ENCODE measurements at regions not wholly inside any gene's neighbourhood (a gene's known extent, or its start where the extent isn't known, plus 50 kb on each side); places are given as distances from the start of the nearest gene placed in this dataset.

DNA sequence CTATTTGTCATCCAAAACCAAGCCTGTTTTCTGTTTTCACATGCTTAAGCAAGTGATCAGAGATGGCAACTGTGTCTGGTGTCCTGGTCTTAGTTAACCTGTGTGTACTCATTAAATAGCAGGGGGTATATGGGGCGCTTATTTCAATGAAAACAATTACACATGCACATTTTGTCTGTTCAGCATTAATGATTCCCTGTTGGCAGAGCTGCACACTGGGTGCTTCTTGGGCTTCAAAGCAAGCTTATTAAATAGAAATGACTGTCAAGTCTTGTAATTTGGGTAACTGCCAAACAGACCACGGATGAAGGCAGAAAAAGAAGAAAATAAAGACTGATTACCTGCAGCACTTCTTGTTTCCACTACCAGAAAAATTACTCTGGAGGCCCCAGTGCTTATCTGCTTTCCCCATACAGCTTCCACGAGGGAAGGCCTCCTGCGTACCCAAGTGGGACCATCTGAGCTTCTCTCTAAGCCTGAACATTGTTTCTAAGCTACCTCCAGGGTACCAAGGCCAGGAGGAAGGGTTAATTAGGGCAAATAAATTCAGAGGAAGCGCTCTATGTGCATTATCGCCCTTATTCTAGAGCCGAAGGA lies 107.2 kb upstream of the TBL1X start:
- Histone ChIP-seq H3K9ac (replicated peaks in 1 of 4; ENCODE audit: extremely low read depth in 1 of 4, low read depth in 3 of 4, low read length in 3 of 4) (no peak overlapping the region), H3K27me3 (replicated peaks in 1 of 4; ENCODE audit: control insufficient read depth in 3 of 4, extremely low read depth in 1 of 4, insufficient read depth in 3 of 4, low read length in 3 of 4) (no peaks in the 10 kb centered on the region), H3K4me2 (ENCODE audit: insufficient read depth in 1 of 2, low read depth in 2 of 2, low read length in 2 of 2) (no peak overlapping the region), H3K23me2 (ENCODE audit: low read depth, low read length) (no peaks in the 10 kb centered on the region), H2BK15ac (ENCODE audit: low read length) (no peak overlapping the region), H4K5ac (ENCODE audit: insufficient read length, low read depth, low read length) (no peak overlapping the region), H4K91ac (replicated peaks; ENCODE audit: insufficient read length, low read length) (no peak overlapping the region), H3K79me1 (ENCODE audit: low read depth, low read length) (no peaks in the 10 kb centered on the region), H2BK5ac (ENCODE audit: low read depth, low read length) (no peak overlapping the region), H3K36me3 (ENCODE audit: control insufficient read depth in 2 of 4, insufficient read depth in 4 of 4, low read length in 3 of 4) (no peaks in the 10 kb centered on the region), H2BK120ac (replicated peaks; ENCODE audit: low read depth, low read length) (no peak overlapping the region), H3K79me2 (ENCODE audit: control insufficient read depth in 1 of 2, insufficient read depth in 2 of 2, low read length in 2 of 2) (no peaks in the 10 kb centered on the region), H2BK12ac (ENCODE audit: low read depth, low read length) (no peak overlapping the region), H2AFZ (ENCODE audit: low read length) (no peak overlapping the region), H4K20me1 (replicated peaks in 1 of 2; ENCODE audit: control insufficient read depth in 1 of 2, insufficient read depth in 2 of 2, low read length in 2 of 2) (no peaks in the 10 kb centered on the region), H2BK20ac (ENCODE audit: low read length) (no peak overlapping the region), H2AK5ac (ENCODE audit: low read depth, low read length) (no peak overlapping the region), H3K14ac (ENCODE audit: insufficient read length) (no peak overlapping the region), H3K4me1 (replicated peaks in 1 of 4; ENCODE audit: control insufficient read depth in 3 of 4, insufficient read depth in 4 of 4, low read length in 3 of 4) (no peaks in the 10 kb centered on the region), H3K4me3 (ENCODE audit: extremely low read depth in 1 of 4, insufficient read depth in 2 of 4, low read depth in 3 of 4, low read length in 4 of 4) (no peak overlapping the region), H3K4ac (replicated peaks; ENCODE audit: insufficient read length, low read depth, low read length) (no peak overlapping the region), H4K8ac (ENCODE audit: extremely low read depth, insufficient read depth, low read length) (no peak overlapping the region), H3K27ac (ENCODE audit: low read depth, low read length) (no peak overlapping the region), H3K18ac (ENCODE audit: extremely low read depth, low read length) (no peak overlapping the region), H3K9me3 (ENCODE audit: insufficient read depth in 2 of 2, low read depth in 1 of 2, low read length in 1 of 2) (no peaks in the 10 kb centered on the region), H3K56ac (replicated peaks; ENCODE audit: insufficient read length, low read depth, low read length) (no peak overlapping the region), H3K23ac (ENCODE audit: insufficient read length) (no peak overlapping the region)
- ChIA-PET CTCF (ENCODE audit: partially characterized antibody) (no interaction called here), POLR2A (ENCODE audit: partially characterized antibody) (no interaction called here)
- WGBS, 2 experiments (ENCODE audit: extremely low coverage in 1 of 2, insufficient coverage in 1 of 2, insufficient read length in 1 of 2, insufficient replicate concordance in 2 of 2, low coverage in 1 of 2, low lambda C conversion rate in 2 of 2, missing lambda C conversion rate in 1 of 2) = 81% methylated on average over 7 of the region's 7 CpGs; no CpG with 5 or more reads in 1 of the 2 experiments
- DNase-seq (ENCODE audit: low read depth in 1 of 2, low spot score in 2 of 2) = no peak
- FAIRE-seq = no peak
- TF ChIP-seq, protein P1, sequence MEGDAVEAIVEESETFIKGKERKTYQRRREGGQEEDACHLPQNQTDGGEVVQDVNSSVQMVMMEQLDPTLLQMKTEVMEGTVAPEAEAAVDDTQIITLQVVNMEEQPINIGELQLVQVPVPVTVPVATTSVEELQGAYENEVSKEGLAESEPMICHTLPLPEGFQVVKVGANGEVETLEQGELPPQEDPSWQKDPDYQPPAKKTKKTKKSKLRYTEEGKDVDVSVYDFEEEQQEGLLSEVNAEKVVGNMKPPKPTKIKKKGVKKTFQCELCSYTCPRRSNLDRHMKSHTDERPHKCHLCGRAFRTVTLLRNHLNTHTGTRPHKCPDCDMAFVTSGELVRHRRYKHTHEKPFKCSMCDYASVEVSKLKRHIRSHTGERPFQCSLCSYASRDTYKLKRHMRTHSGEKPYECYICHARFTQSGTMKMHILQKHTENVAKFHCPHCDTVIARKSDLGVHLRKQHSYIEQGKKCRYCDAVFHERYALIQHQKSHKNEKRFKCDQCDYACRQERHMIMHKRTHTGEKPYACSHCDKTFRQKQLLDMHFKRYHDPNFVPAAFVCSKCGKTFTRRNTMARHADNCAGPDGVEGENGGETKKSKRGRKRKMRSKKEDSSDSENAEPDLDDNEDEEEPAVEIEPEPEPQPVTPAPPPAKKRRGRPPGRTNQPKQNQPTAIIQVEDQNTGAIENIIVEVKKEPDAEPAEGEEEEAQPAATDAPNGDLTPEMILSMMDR (IDR thresholded peaks at IDR 0.05; ENCODE audit: control extremely low read depth in 1 of 3, insufficient read depth in 1 of 3, low read depth in 1 of 3, low read length in 3 of 3) = no peak
- TF ChIP-seq RBBP5 (IDR thresholded peaks at IDR 0.05; ENCODE audit: borderline replicate concordance, low read depth, low read length) (no peak), ASH2L (IDR thresholded peaks at IDR 0.05; ENCODE audit: low read length) (no peak), CHD2 (IDR thresholded peaks at IDR 0.05; ENCODE audit: low read length) (no peak), EZH2 (IDR thresholded peaks at IDR 0.05; ENCODE audit: low read depth, low read length, severe bottlenecking) (no peak), KDM1A (IDR thresholded peaks at IDR 0.05; ENCODE audit: borderline replicate concordance, low read length) (no peak), EGR1 (IDR thresholded peaks at IDR 0.05; ENCODE audit: borderline replicate concordance, low read depth, low read length) (no peak), POU5F1 (IDR thresholded peaks at IDR 0.05; ENCODE audit: low read depth, low read length) (no peak), YY1 (IDR thresholded peaks at IDR 0.05; ENCODE audit: low read depth, low read length) (no peak), SP2 (IDR thresholded peaks at IDR 0.05; ENCODE audit: low read length) (no peak), CHD1 (IDR thresholded peaks at IDR 0.05; ENCODE audit: low read depth, low read length) (no peak), ZNF274 (IDR thresholded peaks at IDR 0.05; ENCODE audit: borderline replicate concordance, extremely low read depth, low read length) (no peak), SUZ12 (IDR thresholded peaks at IDR 0.05; ENCODE audit: low read length) (no peak)
